A549 (cell line): ENCODE measurements at regions not wholly inside any gene's neighbourhood (a gene's known extent, or its start where the extent isn't known, plus 50 kb on each side); places are given as distances from the start of the nearest gene placed in this dataset.

Experiments
- ATAC-seq, 2 experiments: fragments of 200-7000 bp in 1 of 2; fragments of >200 bp in 1 of 2; cut with Nextera tagmentation in 1 of 2; cut with Tn5 transposase in 1 of 2; 3 replicates each; pipeline versions ENCODE4 v1.8.0 to v1.9.1; 2018 to 2020; ENCODE audit warnings: mild to moderate bottlenecking in 1 of 2, moderate library complexity in 1 of 2
- CTCF ChIA-PET: fragments of 300-600 bp; sonication (Branson Sonifier 250); formaldehyde crosslinking; extraction: SDS; loops from one replicate; lab custom pipeline; 2021; ENCODE audit warnings: antibody characterized with exemption, inconsistent platforms; lab: Yijun Ruan, JAX
- POLR2A ChIA-PET: fragments of 350-600 bp; formaldehyde crosslinking; extraction: SDS; loops from one replicate; lab custom pipeline; 2021; ENCODE audit warnings: antibody characterized with exemption, inconsistent platforms; lab: Yijun Ruan, JAX
- DNase-seq, 2 experiments: peaks; one replicate each; pipeline versions ENCODE4 v3.0.0 to v3.0.0-alpha.2; 2011 to 2016; ENCODE audit warnings: low read depth in 1 of 2, low spot score in 1 of 2
- FAIRE-seq: peaks from 2 replicates; lab custom pipeline; 2011; peaks lifted over from hg19 to GRCh38; lab: Jason Lieb, UNC
- H3K27ac ChIP-seq, 2 experiments: fragments of >200 bp; sonication (Bioruptor Twin); formaldehyde crosslinking; 3 replicates each; pipeline ENCODE4 v1.5.1; 2016 to 2017
- H3K4me1 ChIP-seq: fragments of >200 bp; sonication (Bioruptor Twin); formaldehyde crosslinking; 3 replicates; pipeline ENCODE4 v1.6.1; 2016
- H3K4me2 ChIP-seq: fragments of >200 bp; sonication (Bioruptor Twin); formaldehyde crosslinking; 3 replicates; pipeline ENCODE4 v1.6.1; 2016
- H3K4me3 ChIP-seq: fragments of >200 bp; sonication (Bioruptor Twin); formaldehyde crosslinking; 3 replicates; pipeline ENCODE4 v1.5.1; 2016
- H3K9me3 ChIP-seq: fragments of >200 bp; sonication (Bioruptor Twin); formaldehyde crosslinking; 3 replicates; pipeline ENCODE4 v1.6.1; 2016
- GATA3 ChIP-seq: IDR thresholded peaks from 2 replicates; pipeline ENCODE4 v1.6.1; 2012; ENCODE audit warnings: borderline replicate concordance
- HEYL ChIP-seq: fragments of 250-450 bp; sonication (Bioruptor Pico); IDR thresholded peaks from 2 replicates; pipeline ENCODE4 v1.8.0; 2021; ENCODE audit warnings: mild to moderate bottlenecking, moderate library complexity
- JUNB ChIP-seq: fragments of >200 bp; sonication (Bioruptor Twin); formaldehyde crosslinking; IDR thresholded peaks from 2 replicates; pipeline ENCODE4 v1.6.1; 2016
- MAFK ChIP-seq: fragments of 450-650 bp; IDR thresholded peaks from 2 replicates; pipeline ENCODE4 v1.6.1; 2014; ENCODE audit not compliant: partially characterized antibody
- MAX ChIP-seq: IDR thresholded peaks from 2 replicates; pipeline ENCODE4 v1.6.1; 2012
- NFE2L2 ChIP-seq: fragments of 150-350 bp; conservative IDR thresholded peaks from 2 replicates; pipeline ENCODE4 v1.6.1; 2014; ENCODE audit warnings: low read length
- RAD21 ChIP-seq, 2 experiments: fragments of >200 bp in 1 of 2; sonication (Bioruptor Twin) in 1 of 2; formaldehyde crosslinking in 1 of 2; IDR thresholded peaks in 1 of 2; conservative IDR thresholded peaks in 1 of 2; 2 replicates in 1 of 2; 3 replicates in 1 of 2; pipeline ENCODE4 v1.6.1; 2012 to 2018; ENCODE audit warnings: inconsistent platforms in 1 of 2
- REST ChIP-seq: fragments of 200-600 bp; sonication (generic); IDR thresholded peaks from 2 replicates; pipeline ENCODE4 v1.6.1; 2016; ENCODE audit warnings: antibody characterized with exemption, mild to moderate bottlenecking, moderate library complexity
- RNF2 ChIP-seq: fragments of 200-600 bp; sonication (generic); IDR thresholded peaks from 2 replicates; pipeline ENCODE4 v1.6.1; 2016; ENCODE audit warnings: low read depth, mild to moderate bottlenecking, antibody characterized with exemption, moderate library complexity, borderline replicate concordance
- WGBS: methylation state at CpG from one replicate; pipeline ENCODE4 v1.1.6; 2017; ENCODE audit errors: missing lambda C conversion rate; 5-methylcytosine and 5-hydroxymethylcytosine counted together
- TF ChIP-seq, protein P1 (sequence below): fragments of 250-450 bp; sonication (Bioruptor Pico); IDR thresholded peaks from 2 replicates; pipeline ENCODE4 v1.5.0; 2021; ENCODE audit warnings: mild to moderate bottlenecking, moderate library complexity, borderline replicate concordance

- WGBS, result 5% methylated on average over 1 of the region's 1 CpG
- no peak overlapping the region for H3K4me3 ChIP-seq
- H3K27ac ChIP-seq, result no peak overlapping the region
- DNase-seq (no peak), ATAC-seq (no peak), FAIRE-seq (no peak)
- TF ChIP-seq MAFK (peak; percentile 71), RNF2 (no peak)
- H3K4me2 ChIP-seq, result no peak overlapping the region
- ChIA-PET POLR2A (no interaction called here), CTCF (no interaction called here)
- H3K4me1 ChIP-seq, result peaks cover 16% of the 10 kb centered on the region
- H3K9me3 ChIP-seq, result 0 out of 3 replicates have a peak, but pooled peaks cover 6% of the 10 kb centered on the region
Measured at GRCh38 chr22:27024982-27025381, 367.6 kb downstream of the MIAT start.

- FAIRE-seq (no peak), DNase-seq (no peak), ATAC-seq (no peak)
- Histone ChIP-seq H3K4me1 (no peaks in the 10 kb centered on the region), H3K9me3 (0 out of 3 replicates have a peak, but pooled peaks cover 6% of the 10 kb centered on the region), H3K4me2 (no peak overlapping the region), H3K4me3 (no peak overlapping the region), H3K27ac (no peak overlapping the region)
- ChIA-PET POLR2A (no interaction called here), CTCF (no interaction called here)
- TF ChIP-seq HEYL (no peak), REST (peak; percentile 42; the same call in 1 of the 2 replicates)
- WGBS, result 58% methylated on average over 3 of the region's 3 CpGs
Measured at GRCh38 chr22:27028093-27028492, 370.7 kb downstream of the MIAT start.

DNA sequence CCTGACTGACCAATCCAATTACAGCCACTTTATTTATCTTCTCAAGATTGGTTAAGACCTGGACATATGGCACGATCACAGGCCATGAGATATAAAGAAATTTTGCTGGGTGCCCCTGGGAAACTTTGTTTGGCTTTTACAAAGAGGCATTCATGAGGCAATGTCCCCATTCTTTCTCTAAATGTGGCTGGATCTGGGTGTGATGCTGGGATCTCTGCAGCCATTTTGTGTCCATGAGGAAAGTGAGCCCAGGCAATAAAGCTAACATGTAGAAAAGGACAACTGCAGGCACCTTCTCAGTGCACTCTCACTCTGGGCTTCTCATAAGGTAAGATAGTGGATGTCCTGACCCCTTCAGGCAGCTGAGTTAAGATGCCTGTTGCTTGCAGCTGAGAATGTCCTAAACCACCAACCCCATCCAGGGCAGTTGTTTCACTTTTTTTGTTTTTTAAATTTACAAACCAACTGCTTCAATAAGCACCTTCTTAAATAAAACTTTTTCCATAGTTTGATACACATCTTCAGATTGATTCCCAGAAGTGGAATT is 372.3 kb downstream of the MIAT start:
- DNase-seq (no peak), FAIRE-seq (no peak)
- H3K4me1 ChIP-seq, result no peaks in the 10 kb centered on the region
- CTCF ChIA-PET, result no interaction called here
- 0 out of 3 replicates have a peak, but pooled peaks cover 6% of the 10 kb centered on the region for H3K9me3 ChIP-seq
- H3K4me2 ChIP-seq, result no peak overlapping the region
- 63% methylated on average over 1 of the region's 1 CpG for WGBS
- POLR2A ChIA-PET, result no interaction called here
- H3K27ac ChIP-seq, result no peak overlapping the region
- TF ChIP-seq, protein P1, sequence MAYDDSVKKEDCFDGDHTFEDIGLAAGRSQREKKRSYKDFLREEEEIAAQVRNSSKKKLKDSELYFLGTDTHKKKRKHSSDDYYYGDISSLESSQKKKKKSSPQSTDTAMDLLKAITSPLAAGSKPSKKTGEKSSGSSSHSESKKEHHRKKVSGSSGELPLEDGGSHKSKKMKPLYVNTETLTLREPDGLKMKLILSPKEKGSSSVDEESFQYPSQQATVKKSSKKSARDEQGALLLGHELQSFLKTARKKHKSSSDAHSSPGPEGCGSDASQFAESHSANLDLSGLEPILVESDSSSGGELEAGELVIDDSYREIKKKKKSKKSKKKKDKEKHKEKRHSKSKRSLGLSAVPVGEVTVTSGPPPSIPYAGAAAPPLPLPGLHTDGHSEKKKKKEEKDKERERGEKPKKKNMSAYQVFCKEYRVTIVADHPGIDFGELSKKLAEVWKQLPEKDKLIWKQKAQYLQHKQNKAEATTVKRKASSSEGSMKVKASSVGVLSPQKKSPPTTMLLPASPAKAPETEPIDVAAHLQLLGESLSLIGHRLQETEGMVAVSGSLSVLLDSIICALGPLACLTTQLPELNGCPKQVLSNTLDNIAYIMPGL (CRISPR knock-in tag), result no peak
- no peak for TF ChIP-seq JUNB
- TF ChIP-seq, all 56 proteins: peak for 0
- no peak overlapping the region for H3K4me3 ChIP-seq
- no peak for ATAC-seq

DNA sequence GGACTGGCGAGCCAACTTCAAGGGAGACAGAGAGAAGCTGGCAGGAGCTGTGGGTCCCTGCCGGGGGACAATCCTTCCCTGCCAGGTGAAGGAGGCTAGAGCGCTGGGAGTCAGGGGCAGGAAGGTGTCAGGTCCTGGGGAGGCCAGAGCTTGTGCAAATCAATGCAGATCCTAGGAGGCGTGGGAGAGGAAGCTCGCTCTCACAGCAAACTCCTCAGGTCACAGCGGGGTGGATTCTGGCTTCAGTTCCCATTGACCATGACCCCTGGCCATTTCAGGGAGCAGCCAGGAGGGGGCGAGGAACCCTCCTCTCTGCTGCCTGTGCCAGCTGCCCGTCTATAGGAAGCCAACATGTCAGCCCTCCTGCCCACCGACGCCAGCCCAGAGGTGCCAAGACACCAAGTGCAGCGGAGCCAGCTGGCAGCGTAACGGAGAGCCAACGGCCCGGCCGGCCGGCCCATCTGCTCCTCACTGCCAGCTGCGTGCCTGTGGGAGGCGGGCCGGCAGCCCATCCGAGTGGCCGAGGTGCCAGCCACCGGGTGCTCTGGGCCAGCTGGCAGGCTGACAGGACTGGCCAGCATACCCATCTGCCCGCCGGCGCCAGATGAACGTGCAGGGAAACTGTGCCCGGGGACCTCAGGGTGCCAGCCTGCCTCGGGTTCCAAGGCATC is 374.8 kb downstream of the MIAT start:
- no peaks in the 10 kb centered on the region for H3K4me1 ChIP-seq
- no peak for FAIRE-seq

More for the DNA sequence above, 374.8 kb downstream of the MIAT start:
- peak in 1 of 2 experiments; percentile 48; a peak in 3 of 6 replicates for ATAC-seq
- TF ChIP-seq RAD21 (conservative IDR thresholded peaks at IDR 0.05 in 1 of 2, IDR thresholded peaks at IDR 0.05 in 1 of 2) (0 out of 5 replicates have a peak, but pooled peaks of 1 of the 2 experiments have one; percentile 5), GATA3 (no peak), NFE2L2 (no peak), MAX (no peak)
- TF ChIP-seq, all 56 proteins: peak for 1
- DNase-seq, result no peak
- Histone ChIP-seq H3K27ac (0 out of 6 replicates have a peak overlapping the region, but pooled peaks of 1 of the 2 experiments have one; percentile 39), H3K4me3 (no peak overlapping the region), H3K9me3 (0 out of 3 replicates have a peak, but pooled peaks cover 6% of the 10 kb centered on the region), H3K4me2 (no peak overlapping the region)
- WGBS, result 88% methylated on average over 6 of the region's 29 CpGs
- CTCF ChIA-PET, result interaction anchor here (1.7 kb wide), 1 partner anchor 10 kb away, joined by 5 read pairs; no protein-coding TSS in a partner anchor
- POLR2A ChIA-PET, result no interaction called here
